AG04449 (cell line): ENCODE measurements at regions not wholly inside any gene's neighbourhood (a gene's known extent, or its start where the extent isn't known, plus 50 kb on each side); places are given as distances from the start of the nearest gene placed in this dataset.

Experiments used
- CTCF ChIA-PET: fragments of 350-600 bp; formaldehyde crosslinking; extraction: SDS; loops from one replicate; lab custom pipeline; 2021; ENCODE audit warnings: antibody characterized with exemption; lab: Yijun Ruan, JAX
- POLR2A ChIA-PET: fragments of 400-600, 350-600 bp; formaldehyde crosslinking; extraction: SDS; loops from one replicate; lab custom pipeline; 2020; ENCODE audit warnings: antibody characterized with exemption, inconsistent platforms; lab: Yijun Ruan, JAX
- DNase-seq: peaks from one replicate; pipeline ENCODE4 v3.0.0-alpha.2; 2010; ENCODE audit warnings: low read depth, low spot score
- H3K4me3 ChIP-seq: 2 replicates; pipeline ENCODE4 v1.5.1; 2011; ENCODE audit warnings: low read depth, mild to moderate bottlenecking, control low read depth, low read length
- TF ChIP-seq, protein P1 (sequence below): IDR thresholded peaks from one replicate; pipeline ENCODE4 v1.5.1; 2011; ENCODE audit warnings: mild to moderate bottlenecking, moderate library complexity, low read length, control low read depth, inconsistent platforms; ENCODE audit not compliant: insufficient read depth; ENCODE audit errors: missing control alignments

DNA sequence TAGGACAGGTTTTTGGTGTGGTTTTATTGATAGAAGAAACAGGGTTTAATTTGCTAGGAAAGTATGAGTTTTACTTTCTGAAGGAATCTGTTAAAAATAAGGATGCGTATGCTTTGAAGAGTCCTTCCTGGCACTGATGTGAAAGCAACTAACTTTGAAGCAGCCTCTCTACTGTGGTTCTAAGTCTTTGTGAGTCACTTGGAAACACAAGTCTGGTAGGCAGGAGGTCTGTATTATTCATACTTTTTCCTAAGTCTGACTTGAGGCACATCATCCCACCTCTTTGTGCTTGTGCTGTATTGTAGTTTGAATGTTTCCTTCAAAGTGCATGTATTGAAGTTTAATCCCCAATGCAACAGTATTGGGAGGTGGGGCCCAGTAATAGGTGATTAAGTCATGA is 129.0 kb downstream of the TAF11L14 start:
- POLR2A ChIA-PET = no interaction called here
- H3K4me3 ChIP-seq = no peak overlapping the region
- no peak for DNase-seq
- TF ChIP-seq, protein P1, sequence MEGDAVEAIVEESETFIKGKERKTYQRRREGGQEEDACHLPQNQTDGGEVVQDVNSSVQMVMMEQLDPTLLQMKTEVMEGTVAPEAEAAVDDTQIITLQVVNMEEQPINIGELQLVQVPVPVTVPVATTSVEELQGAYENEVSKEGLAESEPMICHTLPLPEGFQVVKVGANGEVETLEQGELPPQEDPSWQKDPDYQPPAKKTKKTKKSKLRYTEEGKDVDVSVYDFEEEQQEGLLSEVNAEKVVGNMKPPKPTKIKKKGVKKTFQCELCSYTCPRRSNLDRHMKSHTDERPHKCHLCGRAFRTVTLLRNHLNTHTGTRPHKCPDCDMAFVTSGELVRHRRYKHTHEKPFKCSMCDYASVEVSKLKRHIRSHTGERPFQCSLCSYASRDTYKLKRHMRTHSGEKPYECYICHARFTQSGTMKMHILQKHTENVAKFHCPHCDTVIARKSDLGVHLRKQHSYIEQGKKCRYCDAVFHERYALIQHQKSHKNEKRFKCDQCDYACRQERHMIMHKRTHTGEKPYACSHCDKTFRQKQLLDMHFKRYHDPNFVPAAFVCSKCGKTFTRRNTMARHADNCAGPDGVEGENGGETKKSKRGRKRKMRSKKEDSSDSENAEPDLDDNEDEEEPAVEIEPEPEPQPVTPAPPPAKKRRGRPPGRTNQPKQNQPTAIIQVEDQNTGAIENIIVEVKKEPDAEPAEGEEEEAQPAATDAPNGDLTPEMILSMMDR = no peak
- CTCF ChIA-PET = no interaction called here

DNA sequence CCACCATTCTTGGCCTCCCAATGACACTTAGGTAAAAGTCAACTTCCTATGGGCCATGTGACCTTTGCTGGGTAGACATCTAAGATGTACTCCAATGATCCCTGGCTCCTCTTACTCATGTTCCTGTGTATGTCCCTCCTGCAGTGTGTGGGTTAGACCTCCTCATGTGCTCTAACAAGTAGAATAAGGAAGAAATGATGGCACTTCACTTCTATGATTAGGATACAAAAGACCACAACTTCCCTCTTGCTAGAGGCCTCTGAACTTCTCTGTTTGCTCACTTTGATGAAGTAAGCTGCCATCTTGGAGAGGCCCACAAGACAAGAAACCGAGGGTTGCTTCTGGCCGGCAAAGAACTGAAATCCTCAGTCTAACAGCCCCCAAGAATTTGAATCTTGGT is 131.8 kb downstream of the TAF11L14 start:
- CTCF ChIA-PET = no interaction called here
- POLR2A ChIA-PET = no interaction called here
- TF ChIP-seq, protein P1 = no peak
- no peak for DNase-seq
- H3K4me3 ChIP-seq = no peak overlapping the region

GRCh38 chr5:17769277-17769676 is 135.0 kb downstream of the TAF11L14 start:
- no peak overlapping the region for H3K4me3 ChIP-seq
- TF ChIP-seq, protein P1 = no peak
- POLR2A ChIA-PET = no interaction called here
- CTCF ChIA-PET = no interaction called here
- DNase-seq = no peak

DNA sequence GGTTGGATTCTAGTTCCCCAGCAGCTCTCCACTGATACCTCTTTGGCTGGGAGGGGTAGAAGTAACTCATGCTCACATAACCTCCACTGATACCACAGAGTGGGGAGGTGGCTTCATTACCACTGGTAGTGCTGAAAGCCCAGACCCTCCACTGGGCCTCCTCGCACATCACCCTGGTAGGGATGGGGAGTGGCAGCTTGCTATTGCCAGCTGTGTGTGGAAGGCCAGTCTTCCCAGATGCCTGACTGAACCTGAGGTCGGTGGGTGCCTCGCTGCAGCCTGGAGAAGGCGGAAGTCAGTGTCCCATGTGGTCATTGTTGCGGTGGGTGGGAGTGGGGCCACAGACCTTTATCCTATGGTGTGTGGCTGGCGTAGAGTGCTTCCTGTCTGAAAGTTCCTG is 138.0 kb downstream of the TAF11L14 start:
- no peak for DNase-seq
- H3K4me3 ChIP-seq = no peak overlapping the region
- ChIA-PET POLR2A (no interaction called here), CTCF (no interaction called here)
- TF ChIP-seq, protein P1 = no peak

GRCh38 chr5:17785774-17786173 is 151.5 kb downstream of the TAF11L14 start:
- POLR2A ChIA-PET = no interaction called here
- no peak for DNase-seq
- no peak overlapping the region for H3K4me3 ChIP-seq
- CTCF ChIA-PET = no interaction called here
- TF ChIP-seq, protein P1 = no peak

DNA sequence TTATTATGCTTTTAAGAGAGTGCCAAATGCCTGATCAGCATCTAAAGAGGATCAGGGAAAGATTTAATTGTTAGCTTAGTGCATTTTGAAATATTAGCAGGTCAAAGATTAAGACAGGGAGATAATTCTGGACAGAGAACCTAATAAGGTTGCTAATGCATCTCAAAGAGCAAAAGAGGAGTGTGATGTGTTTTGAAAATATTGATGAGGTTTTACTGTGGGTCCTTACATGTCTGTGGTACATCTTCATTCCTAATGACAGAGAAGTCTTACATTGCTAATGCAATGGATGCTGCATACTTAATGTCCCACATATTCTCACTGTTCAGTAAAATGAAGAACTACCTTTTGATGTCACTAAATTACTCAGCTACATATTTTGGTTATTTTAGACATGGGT is 154.1 kb downstream of the TAF11L14 start:
- no peak for DNase-seq
- TF ChIP-seq, protein P1 = no peak
- H3K4me3 ChIP-seq = no peak overlapping the region
- CTCF ChIA-PET = no interaction called here
- POLR2A ChIA-PET = no interaction called here

- no peak overlapping the region for H3K4me3 ChIP-seq
- CTCF ChIA-PET = no interaction called here
- TF ChIP-seq, protein P1 = no peak
- POLR2A ChIA-PET = no interaction called here
- DNase-seq = no peak
These were observed 159.9 kb downstream of the TAF11L14 start for GRCh38 chr5:17794201-17794600.
